HG02840 (cell line): ENCODE measurements at regions not wholly inside any gene's neighbourhood (a gene's known extent, or its start where the extent isn't known, plus 50 kb on each side); places are given as distances from the start of the nearest gene placed in this dataset.

Experiments
- ATAC-seq: cut with Tn5 transposase; IDR thresholded peaks from one replicate; pipeline ENCODE4 v1.9.1; 2021; ENCODE audit warnings: mild to moderate bottlenecking, moderate library complexity, moderate number of reproducible peaks; ENCODE audit not compliant: unreplicated experiment, low FRiP score

DNA sequence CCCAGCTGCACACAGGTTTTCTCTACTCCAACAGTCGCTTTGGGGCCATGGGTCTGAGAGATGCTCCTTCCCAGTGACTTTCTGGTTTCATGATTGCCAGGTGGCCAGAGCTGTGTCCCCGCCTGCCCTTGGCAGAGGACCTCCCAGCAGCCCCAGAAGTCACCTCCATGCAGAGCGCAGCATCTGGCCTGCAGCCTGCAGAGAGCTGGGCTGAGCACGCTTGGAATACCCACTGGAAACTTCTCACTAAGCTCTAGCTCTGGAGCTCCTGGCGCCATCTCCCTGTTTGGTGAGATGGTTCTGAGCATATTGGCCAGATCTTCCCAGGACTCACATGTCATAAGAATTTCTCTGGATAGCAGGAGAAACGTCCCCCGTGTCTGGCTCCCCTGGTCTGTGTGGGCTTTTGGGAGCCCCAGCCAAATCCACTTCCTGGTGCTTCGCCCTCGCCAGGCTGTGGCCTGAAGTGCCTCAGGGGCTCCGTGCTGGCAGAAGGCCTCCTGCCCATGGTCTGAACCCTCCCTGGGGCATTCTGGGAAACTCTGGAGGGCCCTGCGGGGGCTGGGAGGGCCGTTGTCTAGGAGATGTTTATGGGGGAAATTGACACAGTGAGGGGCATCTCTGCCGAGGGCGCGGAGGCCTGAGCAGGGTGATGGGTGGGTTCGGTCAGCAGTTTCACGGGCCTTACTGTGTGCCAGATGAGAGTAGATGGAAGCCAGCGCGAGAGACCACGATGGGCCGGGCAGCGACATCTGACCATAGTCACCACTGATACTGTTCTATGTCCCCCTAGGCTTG, 73.2 kb upstream of the CIBAR2 start:
- ATAC-seq, result no peak

DNA sequence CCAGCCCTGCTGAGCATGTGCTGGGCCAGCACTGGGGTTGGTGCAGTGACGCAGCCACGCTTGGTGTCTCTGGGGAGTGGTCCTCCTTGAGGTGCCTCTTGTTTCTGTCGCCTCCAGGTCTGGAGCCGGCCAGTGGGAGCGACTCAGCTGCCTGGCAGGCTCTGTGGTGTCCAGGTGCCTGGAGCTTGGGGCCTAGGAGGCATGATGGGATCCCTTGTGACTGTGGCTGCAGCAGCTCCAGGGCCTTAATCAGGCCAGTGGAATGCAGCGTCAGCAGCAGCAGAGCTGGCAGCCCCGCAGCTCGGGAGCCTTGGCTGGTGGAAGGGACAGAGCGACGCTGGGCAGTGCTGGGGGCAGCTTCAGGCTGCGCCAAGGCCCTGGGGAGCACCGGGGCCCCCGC, 74.7 kb upstream of the CIBAR2 start:
- no peak for ATAC-seq

DNA sequence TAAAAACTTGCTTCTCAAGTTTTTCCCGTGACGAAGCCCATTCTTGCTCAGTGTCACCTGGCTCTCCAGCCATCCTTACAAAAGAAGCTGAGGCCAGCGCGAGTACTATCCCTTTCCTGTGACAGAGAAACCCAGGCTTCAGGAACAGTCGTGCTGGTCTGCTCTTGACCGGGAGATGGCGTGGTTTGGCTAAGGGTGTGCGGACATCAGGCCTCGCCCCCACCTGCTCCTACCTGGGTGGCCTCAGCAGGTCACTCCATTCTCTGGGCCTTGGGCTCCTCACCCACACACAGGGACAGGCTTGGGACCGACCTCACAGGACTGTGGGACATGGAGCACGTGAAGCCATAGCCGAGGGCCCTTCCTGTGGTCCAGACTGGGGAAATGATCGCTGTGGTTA, 75.2 kb upstream of the CIBAR2 start:
- no peak for ATAC-seq

DNA sequence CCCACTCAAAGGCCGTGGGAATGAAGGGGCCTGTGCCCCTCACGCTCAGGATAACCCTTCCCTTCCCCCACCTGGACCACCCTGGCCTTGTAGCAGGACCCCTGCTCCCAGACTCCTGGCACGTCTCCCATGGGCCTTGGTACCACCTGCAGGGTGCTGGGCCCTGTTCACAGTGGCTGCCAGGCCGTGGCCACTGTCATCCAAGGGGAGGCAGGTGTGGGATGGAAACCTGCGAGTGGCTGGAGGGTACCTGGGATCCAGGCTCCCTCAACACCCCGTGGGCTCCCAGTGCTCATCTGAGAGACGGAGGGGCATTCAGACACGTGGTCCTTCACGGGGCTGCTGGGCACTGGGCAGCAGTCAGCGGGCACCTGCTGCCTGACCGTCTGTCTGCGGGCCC, 75.6 kb upstream of the CIBAR2 start:
- ATAC-seq, result no peak

DNA sequence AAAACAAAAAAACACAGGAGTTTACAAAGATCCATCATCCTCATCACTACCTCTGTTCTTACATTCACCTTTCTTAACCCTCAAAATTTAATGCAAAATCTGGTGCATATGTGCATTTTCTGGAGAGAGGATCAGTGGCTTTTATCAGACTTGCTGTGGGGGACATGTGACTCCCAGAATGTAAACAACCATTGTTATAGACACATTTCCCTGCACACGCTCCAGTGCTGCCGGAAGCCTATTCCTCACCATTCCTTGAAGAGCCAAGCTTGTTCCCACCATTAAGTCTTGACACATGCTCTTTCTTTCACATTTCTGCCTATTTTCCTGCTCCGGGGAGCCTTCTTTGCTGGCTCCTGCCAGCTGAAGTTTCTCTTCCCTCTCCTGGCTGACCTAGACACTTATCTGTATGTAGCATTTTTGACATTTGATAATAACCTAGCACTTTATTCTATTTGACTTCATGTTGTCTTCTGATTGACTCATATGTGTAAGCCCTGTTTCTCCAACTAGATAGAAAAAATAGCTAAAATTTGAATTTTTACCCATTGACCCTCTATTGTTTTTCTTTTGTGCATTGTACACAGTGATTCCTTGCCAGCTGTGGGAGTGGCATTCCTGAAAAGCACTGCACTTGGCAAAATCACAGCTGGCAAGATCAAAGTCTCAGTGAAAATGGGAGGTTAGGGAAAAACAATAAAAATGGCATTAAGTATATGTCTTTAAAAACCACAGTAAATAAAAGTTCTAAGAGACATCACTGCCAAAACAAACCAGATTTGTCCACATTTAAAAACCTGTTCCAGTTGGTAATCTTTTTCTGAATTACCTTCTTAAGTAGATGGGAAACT, 76.8 kb upstream of the CIBAR2 start:
- ATAC-seq, result no peak

DNA sequence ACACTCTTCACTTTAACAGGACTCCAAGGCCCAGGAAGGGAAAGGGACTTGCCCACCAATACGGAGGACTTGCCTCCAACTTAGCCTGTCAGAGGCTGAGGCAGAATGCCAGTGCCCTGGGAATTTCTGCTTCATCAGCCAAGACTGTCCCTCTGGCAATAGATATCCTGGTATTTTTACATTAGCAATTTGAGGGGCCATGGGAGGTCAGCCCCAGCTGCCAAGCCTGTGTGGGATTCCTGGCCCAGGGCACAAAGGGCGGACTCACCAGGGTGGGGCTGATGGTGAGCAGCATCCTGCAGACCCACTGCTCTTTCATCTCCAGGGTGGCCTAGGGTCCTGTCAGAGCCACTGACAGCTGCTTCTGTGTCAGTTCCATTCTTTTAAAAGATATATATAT, 78.3 kb upstream of the CIBAR2 start:
- ATAC-seq, result no peak

DNA sequence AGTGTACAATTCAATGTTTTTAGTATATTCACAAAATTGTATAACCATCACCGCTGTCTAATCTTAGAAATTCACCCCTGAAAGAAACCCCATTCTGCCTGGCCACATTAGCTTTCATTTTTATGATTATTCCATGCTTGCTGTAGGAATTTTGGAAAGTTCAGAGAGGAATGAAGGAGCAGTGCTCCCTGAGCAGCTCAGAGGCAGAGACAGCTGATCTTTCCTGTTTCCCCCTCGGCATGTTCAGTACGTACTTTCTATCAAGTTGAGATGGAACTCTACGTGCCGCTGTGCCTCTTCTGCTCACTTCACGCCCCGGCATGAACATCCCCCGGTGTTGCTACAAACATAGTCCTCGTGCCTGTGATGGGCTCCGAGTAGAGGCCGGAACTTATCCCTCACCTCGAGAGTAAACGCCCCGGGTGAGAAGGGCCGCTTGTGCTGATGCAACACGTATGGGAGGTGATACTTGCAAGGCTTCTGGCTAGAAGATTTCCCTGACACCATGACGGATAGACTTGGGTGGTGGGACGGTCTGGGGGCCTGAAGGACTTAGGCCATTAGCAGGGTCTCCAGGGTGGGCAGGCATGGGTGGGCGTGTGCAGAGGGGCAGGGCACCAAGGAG, 79.2 kb upstream of the CIBAR2 start:
- no peak for ATAC-seq

DNA sequence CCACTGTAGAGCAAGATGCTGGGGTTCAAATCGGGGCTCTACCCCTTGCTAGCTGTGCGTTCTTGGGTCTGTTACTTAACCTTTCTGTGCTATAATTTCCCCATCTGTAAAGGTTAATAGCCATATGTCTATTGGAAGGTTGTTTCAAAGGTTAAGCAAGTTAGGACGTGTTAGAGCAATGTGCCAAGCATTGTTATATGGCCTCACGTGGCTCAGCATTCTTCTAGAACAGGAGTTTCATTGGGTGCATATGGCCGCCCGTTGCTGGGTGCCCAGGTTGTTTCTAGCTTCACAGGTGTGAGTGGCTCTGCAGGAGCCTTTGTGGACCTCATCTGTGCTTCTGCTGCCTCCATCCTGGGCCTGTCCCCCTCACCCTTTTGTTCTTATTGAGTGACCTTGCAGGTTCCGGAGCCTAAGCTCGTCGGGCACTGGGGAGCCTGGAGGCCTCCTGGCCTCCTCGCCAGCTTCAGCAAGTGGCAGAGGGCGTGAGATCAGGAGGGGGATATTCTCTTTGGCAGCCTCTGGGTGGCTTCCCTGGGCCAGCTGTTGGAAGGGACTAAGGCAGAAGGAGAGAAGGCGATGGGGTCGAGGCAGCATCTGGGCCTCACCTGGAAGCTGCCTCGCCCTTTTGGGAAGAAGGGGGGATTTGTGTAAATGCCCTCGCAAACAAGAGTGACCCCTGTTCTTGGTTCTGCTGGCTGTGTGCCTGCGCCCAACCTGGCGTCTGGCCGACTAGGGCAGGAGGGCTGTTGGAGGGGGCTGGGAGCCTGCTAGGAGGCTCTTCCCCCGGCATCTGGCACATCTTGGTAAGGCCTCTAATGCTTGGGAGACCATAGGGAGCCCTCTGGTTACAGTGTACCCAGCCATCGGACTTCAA, 80.2 kb upstream of the CIBAR2 start:
- ATAC-seq, result no peak

DNA sequence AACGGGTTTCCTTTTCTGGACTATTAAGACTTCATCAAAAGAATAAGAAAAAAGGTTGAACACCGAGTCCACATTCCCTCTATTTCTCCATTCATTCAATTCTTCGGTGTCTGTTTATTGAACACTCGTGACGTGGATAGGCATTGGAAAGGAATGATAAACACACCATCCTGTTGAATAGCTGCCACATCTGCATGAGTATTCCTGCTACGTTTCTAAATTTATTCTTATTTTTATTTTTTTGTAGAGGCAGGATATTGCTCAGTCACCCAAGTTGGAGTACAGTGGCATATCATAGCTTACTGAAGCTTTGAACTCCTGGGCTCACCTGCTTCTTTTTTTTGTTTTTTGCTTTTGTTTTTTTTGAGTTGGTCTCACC, 80.8 kb upstream of the CIBAR2 start:
- no peak for ATAC-seq

DNA sequence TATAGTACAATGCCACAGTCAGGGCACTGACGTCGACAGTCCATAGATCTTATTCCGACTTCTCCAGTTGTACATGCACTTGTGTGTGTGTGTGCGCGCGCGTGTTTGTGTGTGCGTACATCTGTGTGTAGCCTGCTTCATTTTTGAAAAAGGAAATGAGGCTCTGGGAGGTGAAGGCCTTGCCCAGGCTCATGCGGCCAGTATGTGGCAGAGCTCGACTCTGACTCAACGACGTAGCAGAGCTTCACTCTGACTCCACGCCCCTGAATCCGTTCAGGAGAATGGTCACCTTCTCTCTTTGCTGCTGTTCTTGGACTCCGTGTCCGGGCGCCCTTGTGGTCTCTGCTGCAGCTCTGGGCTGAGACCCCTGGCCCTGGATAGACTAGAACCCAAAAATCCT, 81.6 kb upstream of the CIBAR2 start:
- no peak for ATAC-seq

DNA sequence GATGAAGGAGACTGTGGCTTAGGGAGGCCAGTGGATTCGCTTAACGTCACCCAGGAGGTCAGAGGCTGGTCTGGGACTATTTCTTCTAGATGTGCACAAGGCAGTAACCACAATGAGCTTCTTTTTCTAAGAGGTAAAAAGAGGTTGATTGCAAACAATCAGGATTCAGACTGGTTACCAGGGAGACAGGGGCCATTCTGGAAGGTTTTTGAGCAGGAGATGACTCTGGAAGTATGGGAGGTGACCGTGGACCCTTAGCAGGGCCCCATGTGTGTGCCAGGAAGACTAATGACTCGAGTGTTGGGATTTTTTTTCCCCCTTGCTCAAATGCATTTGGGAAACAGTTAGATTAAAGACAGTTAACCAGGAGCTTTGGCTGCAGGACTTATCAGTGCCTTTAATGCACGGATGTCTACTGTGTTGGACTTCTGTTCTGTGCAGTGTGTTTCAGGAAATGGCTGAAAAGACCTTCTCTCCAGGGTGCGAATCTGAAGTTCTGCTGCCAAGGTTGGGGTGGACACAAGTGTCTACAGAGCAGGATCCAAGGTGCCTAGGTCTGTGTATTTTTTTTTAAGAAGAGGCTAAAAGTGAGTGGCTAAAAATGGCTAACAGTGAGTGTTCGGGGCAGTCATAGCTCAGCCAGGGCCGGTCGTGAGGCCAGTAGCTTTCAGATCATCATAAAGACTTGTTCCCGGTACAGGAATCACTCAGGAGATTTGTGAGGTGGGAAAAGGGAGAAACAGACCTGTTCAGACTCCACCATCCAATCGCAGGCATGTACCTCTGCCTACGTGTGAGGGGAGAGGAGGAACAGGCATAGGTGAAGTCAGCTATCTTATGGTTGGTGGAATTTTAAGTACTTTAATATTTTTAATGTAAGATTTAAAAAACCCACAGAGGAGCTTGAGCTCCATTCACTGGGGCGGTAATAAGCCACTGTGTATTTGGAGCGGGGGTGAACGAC, 82.3 kb upstream of the CIBAR2 start:
- ATAC-seq, result no peak

DNA sequence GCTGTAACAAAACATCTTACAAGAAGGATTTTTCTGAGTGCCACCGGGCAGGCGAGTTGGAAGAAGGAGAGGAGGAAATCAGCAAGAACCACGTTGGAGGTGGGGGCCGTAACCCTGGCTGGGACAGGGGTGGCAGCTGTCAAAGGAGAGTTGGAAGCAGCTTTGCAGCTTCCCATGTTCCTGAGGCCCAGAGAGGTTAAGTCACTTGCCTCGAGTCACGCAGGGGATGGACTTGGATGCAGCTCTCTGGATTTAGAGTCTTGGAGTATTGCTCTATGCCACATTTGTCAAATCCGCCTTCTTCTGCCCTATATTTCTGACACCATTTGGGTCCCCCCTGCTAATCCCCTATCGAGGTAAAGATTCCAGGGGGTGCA, 83.0 kb upstream of the CIBAR2 start:
- no peak for ATAC-seq

DNA sequence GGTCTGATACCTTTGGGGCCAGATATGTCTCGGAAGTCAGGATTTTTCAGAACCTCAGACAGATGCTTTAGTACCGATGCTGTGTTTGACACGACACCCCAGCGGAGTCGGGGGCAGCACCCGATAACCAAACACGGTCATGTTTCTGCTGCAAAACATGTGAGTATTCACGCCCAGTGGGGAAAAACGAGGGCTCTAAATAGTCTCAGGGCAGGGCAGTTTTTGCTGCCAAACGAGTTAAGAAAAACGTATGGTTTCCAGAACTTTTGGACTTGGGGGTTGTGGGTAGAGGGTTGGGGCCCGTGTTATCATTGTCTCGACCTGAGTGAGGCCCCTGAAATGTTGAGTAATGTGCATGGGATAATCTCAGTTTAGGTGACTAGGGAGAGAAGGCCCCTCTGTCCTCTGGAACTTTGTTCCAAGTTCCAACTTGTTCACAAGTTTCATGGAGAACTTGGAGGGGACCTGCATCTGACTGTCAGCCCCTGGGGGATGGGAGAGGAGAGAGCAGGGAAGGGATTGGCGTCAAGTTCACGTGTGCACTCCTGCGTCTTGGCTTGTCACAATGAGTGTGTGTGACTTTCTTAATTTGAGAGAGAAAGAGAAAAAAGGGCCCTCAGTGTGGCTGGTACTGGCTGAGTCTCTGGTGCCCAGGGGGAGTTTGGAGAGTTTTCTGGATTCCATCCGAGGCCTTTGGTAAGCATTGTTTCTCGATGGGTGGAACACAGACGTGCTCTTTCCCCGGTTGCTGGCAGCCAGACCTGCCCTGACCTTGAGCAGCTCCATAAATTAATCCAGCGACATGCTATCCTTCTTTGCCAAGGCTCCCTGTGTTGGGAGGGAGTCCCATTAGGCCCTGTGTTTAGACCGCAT, 83.9 kb upstream of the CIBAR2 start:
- no peak for ATAC-seq

DNA sequence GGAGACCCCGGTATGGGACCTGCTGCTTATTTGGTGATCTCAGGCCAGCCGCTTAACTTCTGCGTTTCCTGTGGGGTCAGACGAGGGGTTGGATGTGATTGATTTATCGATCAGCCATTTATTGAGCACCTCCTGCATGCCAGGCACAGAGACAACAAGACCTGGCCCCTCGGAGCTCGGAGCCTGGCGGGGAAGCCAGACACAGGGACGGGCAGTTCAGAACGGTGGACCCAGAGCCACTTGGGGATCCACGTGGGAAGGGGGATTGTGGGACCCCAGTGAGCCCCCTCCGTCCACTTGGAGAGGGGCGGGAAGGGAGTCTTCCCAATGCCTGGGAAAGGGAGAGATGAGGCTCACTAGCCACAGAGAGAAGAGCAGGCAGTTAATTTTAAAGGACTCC, 84.7 kb upstream of the CIBAR2 start:
- ATAC-seq, result no peak

DNA sequence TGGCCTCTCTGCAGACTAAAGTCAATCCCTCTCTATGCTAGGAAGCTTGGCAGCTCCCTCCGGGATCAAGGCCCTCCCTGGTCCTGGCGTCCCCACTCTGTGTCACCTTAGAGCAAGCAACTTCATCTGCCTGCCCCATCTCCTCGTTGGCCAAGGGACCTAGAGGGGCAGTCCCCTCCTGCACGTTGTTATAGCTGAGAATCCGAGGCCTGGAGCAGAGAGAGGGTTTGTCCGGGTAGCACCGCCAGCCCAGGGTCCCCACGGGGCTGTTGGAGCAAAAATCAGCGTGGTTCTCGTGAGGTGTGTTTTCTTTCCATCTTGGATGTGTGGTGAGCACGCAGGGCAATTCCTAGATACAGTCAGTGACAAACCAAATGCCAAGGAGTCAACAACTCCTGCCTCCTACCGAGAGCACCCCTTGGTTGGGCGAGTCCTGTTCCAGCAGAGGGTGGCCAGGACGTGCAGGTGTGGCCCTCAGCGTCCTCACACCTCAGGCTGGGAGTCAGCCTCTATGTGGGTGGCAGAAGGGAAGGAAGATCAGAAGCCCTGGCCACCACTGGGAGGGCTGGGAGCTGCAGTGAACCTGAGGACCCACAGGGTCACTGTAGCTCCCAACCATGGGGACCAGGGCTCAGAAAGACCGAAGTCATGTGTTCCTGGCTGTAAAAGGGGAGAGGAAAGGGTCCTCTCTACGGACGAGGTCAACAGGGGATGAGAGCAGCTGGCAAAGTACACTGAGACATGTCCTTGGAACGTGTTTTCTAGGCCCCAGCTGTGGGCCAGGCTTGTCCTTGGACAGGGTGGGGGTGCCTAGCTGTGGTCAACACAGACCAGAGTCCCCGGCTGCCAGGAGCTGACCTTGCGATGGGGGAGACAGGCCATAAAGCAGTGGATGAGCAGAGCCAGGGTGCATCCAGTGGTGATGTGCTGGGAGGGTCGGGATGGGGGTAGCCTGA, 85.6 kb upstream of the CIBAR2 start:
- ATAC-seq, result no peak

DNA sequence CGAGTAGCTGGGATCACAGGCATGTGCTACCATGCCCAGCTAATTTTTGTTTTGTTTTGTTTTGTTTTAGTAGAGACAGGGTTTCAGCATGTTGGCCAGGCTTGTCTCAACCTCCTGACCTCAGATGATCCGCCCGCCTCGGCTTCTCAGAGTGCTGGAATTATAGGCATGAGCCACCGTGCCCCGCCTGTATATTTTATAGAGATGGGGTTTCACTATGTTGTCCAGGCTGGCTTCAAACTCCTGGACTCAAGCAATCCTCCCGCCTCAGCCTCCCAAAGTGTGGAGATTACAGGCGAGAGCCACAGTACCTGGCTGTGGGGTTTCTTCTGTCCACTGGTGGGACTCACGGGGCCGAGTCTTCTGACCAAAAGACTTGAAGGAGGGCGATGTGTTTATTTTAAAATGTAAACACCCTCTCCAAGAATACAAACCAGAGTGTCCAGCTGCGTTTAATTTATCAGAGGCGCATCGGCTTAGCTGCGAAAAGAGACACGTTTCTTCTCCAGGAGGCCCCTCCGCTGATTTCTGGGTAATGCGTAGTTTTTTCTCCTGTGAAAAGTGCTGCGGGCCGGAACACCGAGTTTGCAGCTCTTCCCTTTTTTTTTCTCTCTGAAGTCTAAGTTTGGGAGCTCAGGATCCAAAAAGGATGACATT, 86.9 kb upstream of the CIBAR2 start:
- no peak for ATAC-seq

DNA sequence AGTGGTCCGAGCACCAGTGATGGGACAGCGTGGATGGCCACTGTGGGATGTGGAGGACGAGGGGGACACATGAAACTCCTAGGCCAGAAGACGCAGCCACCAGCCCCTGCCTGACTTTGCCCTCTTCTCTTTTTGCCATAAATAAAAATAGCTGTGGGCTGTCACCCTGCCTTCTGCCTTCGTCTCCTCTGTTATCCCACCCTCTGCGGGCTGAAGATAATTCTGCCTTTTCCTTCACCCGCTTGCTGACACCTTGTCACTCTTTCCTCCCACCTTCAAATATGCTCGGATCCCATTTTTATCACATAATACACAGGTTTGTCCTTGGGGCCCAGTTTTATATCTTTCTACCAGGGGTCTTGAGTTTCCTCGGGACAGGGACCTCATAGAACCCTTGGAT, 87.6 kb upstream of the CIBAR2 start:
- ATAC-seq, result no peak
